Ovary (tissue), 7 donors: ENCODE measurements at regions not wholly inside any gene's neighbourhood (a gene's known extent, or its start where the extent isn't known, plus 50 kb on each side); places are given as distances from the start of the nearest gene placed in this dataset.

Experiments
- DNase-seq, 5 donors: peaks; one replicate each; pipeline ENCODE4 v3.0.0-alpha.2; 2019 to 2020
- H3K27ac ChIP-seq, 2 donors: fragments of 200-600 bp; one replicate each; pipeline versions ENCODE4 v1.5.1 to v1.8.0; 2019 to 2022
- H3K27me3 ChIP-seq: fragments of 200-600 bp; one replicate; pipeline ENCODE4 v1.8.0; 2022
- H3K36me3 ChIP-seq: fragments of 200-600 bp; sonication (generic); one replicate; pipeline ENCODE4 v1.5.1; 2019
- H3K4me1 ChIP-seq: one replicate; pipeline ENCODE4 v1.8.1; 2013; ENCODE audit warnings: mild to moderate bottlenecking, moderate library complexity; ENCODE audit not compliant: insufficient read depth
- H3K4me3 ChIP-seq: fragments of 200-600 bp; sonication (generic); one replicate; pipeline ENCODE4 v1.5.1; 2017
- H3K9me3 ChIP-seq, 2 donors: fragments of 200-600 bp in 1 of 2; sonication (generic) in 1 of 2; one replicate each; pipeline versions ENCODE4 v1.5.1 to v1.8.1; 2013 to 2019; ENCODE audit warnings: mild to moderate bottlenecking in 1 of 2, moderate library complexity in 1 of 2
- CTCF ChIP-seq, 3 donors: fragments of 450-650 bp in 2 of 3; fragments of 200-600 bp in 1 of 3; IDR thresholded peaks; one replicate each; pipeline versions ENCODE4 v1.5.1 to v1.8.0; 2016 to 2022; ENCODE audit warnings: antibody characterized with exemption in 3 of 3, mild to moderate bottlenecking in 1 of 3
- EP300 ChIP-seq: sonication (generic); formaldehyde crosslinking; IDR thresholded peaks from one replicate; pipeline ENCODE4 v1.6.1; 2017; ENCODE audit warnings: antibody characterized with exemption
- POLR2A ChIP-seq: fragments of 450-650 bp; IDR thresholded peaks from one replicate; pipeline ENCODE4 v1.6.1; 2017; ENCODE audit warnings: antibody characterized with exemption, mild to moderate bottlenecking, moderate library complexity
- WGBS, 3 donors: extraction: QIAGEN DNeasy Blood & Tissue Kit in 1 of 3; methylation state at CpG; one replicate each; pipeline versions ENCODE4 v1.1.5 to v1.1.7; 2013 to 2017; 5-methylcytosine and 5-hydroxymethylcytosine counted together
- intact Hi-C, 4 donors: fragments of 100-400 bp; cut with DNase I; formaldehyde crosslinking; loops; one replicate each; pipeline versions ENCODE4 v1.11.0 to v1.15.1; 2022 to 2023
- donor health status: DM: no; HTN: no; CAD: no; lungs with moderate emphysema.
- donor health status: DM: no; HTN: no; CAD: no.
- donor health status: Bipolar disorder and iron deficiency.
- donor health status: DM: no; HTN: no; CAD: no.
- donor health status: DM: yes; HTN: yes; CAD: no.

GRCh38 chr2:234147335-234147861, 96.9 kb downstream of the SPP2 start:
- no peaks in the 10 kb centered on the region for H3K4me1 ChIP-seq
- H3K36me3 ChIP-seq, result no peaks in the 10 kb centered on the region
- no peak overlapping the region for H3K27ac ChIP-seq
- 52 to 69% (median 60%) methylated on average over 3 of the region's 3 CpGs for WGBS, 3 donors
- no peaks in the 10 kb centered on the region for H3K9me3 ChIP-seq
- no peaks in the 10 kb centered on the region for H3K27me3 ChIP-seq
- TF ChIP-seq EP300, result no peak
- TF ChIP-seq POLR2A, result no peak
- TF ChIP-seq CTCF (IDR thresholded peaks at IDR 0.05), result no peak
- no peak for DNase-seq
- intact Hi-C loops, result no loop called here
- H3K4me3 ChIP-seq, result no peak overlapping the region

- DNase-seq, result no peak
- H3K27ac ChIP-seq, result no peak overlapping the region
- 54 to 60% (median 59%) methylated on average over 8 of the region's 8 CpGs for WGBS, 3 donors
- no peaks in the 10 kb centered on the region for H3K27me3 ChIP-seq
- TF ChIP-seq CTCF (IDR thresholded peaks at IDR 0.05) (no peak), POLR2A (no peak), EP300 (no peak)
- H3K4me1 ChIP-seq, result no peaks in the 10 kb centered on the region
- H3K9me3 ChIP-seq, result no peaks in the 10 kb centered on the region
- no peak overlapping the region for H3K4me3 ChIP-seq
- H3K36me3 ChIP-seq, result no peaks in the 10 kb centered on the region
- intact Hi-C loops, result no loop called here
Observed at GRCh38 chr2:234146087-234146826, 95.8 kb downstream of the SPP2 start.

- WGBS, 3 donors, result 76 to 100% (median 96%) methylated on average over 2 of the region's 2 CpGs
- Histone ChIP-seq H3K4me1 (no peaks in the 10 kb centered on the region), H3K9me3 (no peaks in the 10 kb centered on the region), H3K27me3 (no peaks in the 10 kb centered on the region), H3K27ac (no peak overlapping the region), H3K36me3 (no peaks in the 10 kb centered on the region), H3K4me3 (no peak overlapping the region)
- no peak for TF ChIP-seq CTCF (IDR thresholded peaks at IDR 0.05)
- TF ChIP-seq EP300, result no peak
- TF ChIP-seq POLR2A, result no peak
- no peak for DNase-seq
- intact Hi-C loops, result no loop called here
Observed at GRCh38 chr2:234145511-234145910, 95.0 kb downstream of the SPP2 start.

- no peaks in the 10 kb centered on the region for H3K36me3 ChIP-seq
- no peak for DNase-seq
- H3K27ac ChIP-seq, result no peak overlapping the region
- H3K4me1 ChIP-seq, result no peaks in the 10 kb centered on the region
- H3K9me3 ChIP-seq, result no peaks in the 10 kb centered on the region
- H3K27me3 ChIP-seq, result no peaks in the 10 kb centered on the region
- intact Hi-C loops, result no loop called here
- H3K4me3 ChIP-seq, result no peak overlapping the region
- TF ChIP-seq CTCF (IDR thresholded peaks at IDR 0.05) (no peak), EP300 (no peak), POLR2A (no peak)
Observed at GRCh38 chr2:234145057-234145456, 94.6 kb downstream of the SPP2 start.
